Liver (tissue), 8 donors: ENCODE measurements at regions not wholly inside any gene's neighbourhood (a gene's known extent, or its start where the extent isn't known, plus 50 kb on each side); places are given as distances from the start of the nearest gene placed in this dataset.

Experiments used
- DNase-seq: peaks from one replicate; pipeline ENCODE4 v3.0.0-alpha.2; 2017; ENCODE audit warnings: low spot score
- H3K27ac ChIP-seq, 2 donors: one replicate each; pipeline ENCODE4 v1.7.0; 2013; ENCODE audit warnings: inconsistent platforms in 2 of 2, low read length in 2 of 2, control low read depth in 1 of 2, low read depth in 1 of 2, mild to moderate bottlenecking in 1 of 2
- H3K27me3 ChIP-seq, 4 donors: one replicate each; pipeline versions ENCODE4 v1.6.1 to v1.7.0; 2013; ENCODE audit warnings: low read length in 3 of 4, inconsistent platforms in 1 of 4, mild to moderate bottlenecking in 1 of 4, moderate library complexity in 1 of 4; ENCODE audit not compliant: control insufficient read depth in 4 of 4, insufficient read depth in 4 of 4
- H3K36me3 ChIP-seq, 4 donors: one replicate each; pipeline versions ENCODE4 v1.6.1 to v1.7.0; 2013; ENCODE audit warnings: low read length in 3 of 4, mild to moderate bottlenecking in 3 of 4, low read depth in 1 of 4, moderate library complexity in 1 of 4; ENCODE audit not compliant: control insufficient read depth in 4 of 4, insufficient read depth in 3 of 4
- H3K4me1 ChIP-seq, 4 donors: one replicate each; pipeline versions ENCODE4 v1.6.1 to v1.7.0; 2013; ENCODE audit warnings: low read length in 3 of 4, mild to moderate bottlenecking in 3 of 4, moderate library complexity in 1 of 4; ENCODE audit not compliant: control insufficient read depth in 4 of 4, insufficient read depth in 4 of 4
- H3K4me3 ChIP-seq, 3 donors: one replicate each; pipeline versions ENCODE4 v1.6.1 to v1.7.0; 2013; ENCODE audit warnings: low read length in 3 of 3, control low read depth in 1 of 3, low read depth in 1 of 3, mild to moderate bottlenecking in 1 of 3
- H3K9ac ChIP-seq, 2 donors: one replicate each; pipeline ENCODE4 v1.7.0; 2013; ENCODE audit warnings: low read length in 2 of 2, mild to moderate bottlenecking in 2 of 2, moderate library complexity in 2 of 2, control low read depth in 1 of 2, low read depth in 1 of 2
- H3K9me3 ChIP-seq, 4 donors: one replicate each; pipeline versions ENCODE4 v1.6.1 to v1.7.0; 2013; ENCODE audit warnings: low read length in 3 of 4; ENCODE audit not compliant: control insufficient read depth in 4 of 4
- EGR1 ChIP-seq, 2 donors: IDR thresholded peaks; 2 replicates each; pipeline ENCODE4 v1.6.1; 2016 to 2018; ENCODE audit warnings: antibody characterized with exemption in 2 of 2, low read depth in 2 of 2
- FOXA1 ChIP-seq: IDR thresholded peaks from 2 replicates; pipeline ENCODE4 v1.6.1; 2016; ENCODE audit warnings: antibody characterized with exemption
- FOXA2 ChIP-seq: IDR thresholded peaks from 2 replicates; pipeline ENCODE4 v1.6.1; 2016; ENCODE audit warnings: antibody characterized with exemption
- GABPA ChIP-seq, 2 donors: IDR thresholded peaks in 1 of 2; conservative IDR thresholded peaks in 1 of 2; 2 replicates each; pipeline ENCODE4 v1.6.1; 2016; ENCODE audit warnings: antibody characterized with exemption in 2 of 2, mild to moderate bottlenecking in 1 of 2, moderate library complexity in 1 of 2
- HNF4A ChIP-seq, 2 donors: conservative IDR thresholded peaks; 2 replicates each; pipeline ENCODE4 v1.6.1; 2016; ENCODE audit warnings: antibody characterized with exemption in 2 of 2, mild to moderate bottlenecking in 2 of 2
- HNF4G ChIP-seq: IDR thresholded peaks from 2 replicates; pipeline ENCODE4 v1.6.1; 2016; ENCODE audit warnings: antibody characterized with exemption
- JUND ChIP-seq, 2 donors: IDR thresholded peaks; 2 replicates each; pipeline ENCODE4 v1.6.1; 2016; ENCODE audit warnings: antibody characterized with exemption in 2 of 2
- MAX ChIP-seq: IDR thresholded peaks from 2 replicates; pipeline ENCODE4 v1.6.1; 2016; ENCODE audit warnings: antibody characterized with exemption
- NR2F2 ChIP-seq: IDR thresholded peaks from 2 replicates; pipeline ENCODE4 v1.6.1; 2016; ENCODE audit warnings: antibody characterized with exemption
- RAD21 ChIP-seq, 2 donors: IDR thresholded peaks; 2 replicates each; pipeline ENCODE4 v1.6.1; 2016; ENCODE audit warnings: antibody characterized with exemption in 2 of 2, mild to moderate bottlenecking in 2 of 2
- REST ChIP-seq: IDR thresholded peaks from 2 replicates; pipeline ENCODE4 v1.6.1; 2016; ENCODE audit warnings: antibody characterized with exemption, mild to moderate bottlenecking
- RXRA ChIP-seq, 2 donors: IDR thresholded peaks; 2 replicates each; pipeline ENCODE4 v1.6.1; 2017 to 2018; ENCODE audit warnings: antibody characterized with exemption in 2 of 2, mild to moderate bottlenecking in 1 of 2
- SP1 ChIP-seq: IDR thresholded peaks from 2 replicates; pipeline ENCODE4 v1.6.1; 2018; ENCODE audit warnings: antibody characterized with exemption, mild to moderate bottlenecking
- TAF1 ChIP-seq: conservative IDR thresholded peaks from 2 replicates; pipeline ENCODE4 v1.6.1; 2016; ENCODE audit warnings: antibody characterized with exemption, mild to moderate bottlenecking
- YY1 ChIP-seq: IDR thresholded peaks from 2 replicates; pipeline ENCODE4 v1.6.1; 2016; ENCODE audit warnings: antibody characterized with exemption, mild to moderate bottlenecking
- ZBTB33 ChIP-seq: IDR thresholded peaks from 2 replicates; pipeline ENCODE4 v1.6.1; 2016; ENCODE audit warnings: antibody characterized with exemption
- WGBS: extraction: QIAGEN DNeasy Blood & Tissue Kit; methylation state at CpG from one replicate; pipeline ENCODE4 v1.1.7; 2013; 5-methylcytosine and 5-hydroxymethylcytosine counted together
- TF ChIP-seq, protein P1 (sequence below): IDR thresholded peaks from 2 replicates; pipeline ENCODE4 v1.6.1; 2016; ENCODE audit warnings: antibody characterized with exemption
- TF ChIP-seq, protein P2 (sequence below): fragments of 150-350 bp; IDR thresholded peaks from 2 replicates; pipeline ENCODE4 v1.5.1; 2017; ENCODE audit warnings: improper control_type of control experiment, low read depth, low read length; ENCODE audit not compliant: missing input control
- donor health status: healthy.
- donor health status: healthy.
- donor health status: healthy.
- donor health status: healthy.
- donor health status: healthy.

- Histone ChIP-seq H3K27me3 (no peaks in the 10 kb centered on the region), H3K4me1 (peaks cover 0 to 2% (median 0%) of the 10 kb centered on the region in 4 donors), H3K36me3 (no peaks in the 10 kb centered on the region), H3K27ac (no peak overlapping the region), H3K9me3 (no peaks in the 10 kb centered on the region), H3K4me3 (no peak overlapping the region), H3K9ac (no peak overlapping the region)
- WGBS, result 91% methylated on average over 6 of the region's 6 CpGs
- TF ChIP-seq, protein P1, sequence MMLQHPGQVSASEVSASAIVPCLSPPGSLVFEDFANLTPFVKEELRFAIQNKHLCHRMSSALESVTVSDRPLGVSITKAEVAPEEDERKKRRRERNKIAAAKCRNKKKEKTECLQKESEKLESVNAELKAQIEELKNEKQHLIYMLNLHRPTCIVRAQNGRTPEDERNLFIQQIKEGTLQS, result no peak
- TF ChIP-seq TAF1 (no peak), SP1 (no peak), YY1 (no peak), MAX (no peak), ZBTB33 (no peak), HNF4A (conservative IDR thresholded peaks at IDR 0.05) (no peak), FOXA1 (no peak), NR2F2 (no peak), REST (no peak), RXRA (IDR thresholded peaks at IDR 0.05) (no peak), HNF4G (no peak), EGR1 (IDR thresholded peaks at IDR 0.05; ENCODE audit: low read depth in 2 of 2) (no peak), RAD21 (IDR thresholded peaks at IDR 0.05) (no peak), GABPA (IDR thresholded peaks at IDR 0.05 in 1 of 2, conservative IDR thresholded peaks at IDR 0.05 in 1 of 2) (no peak), JUND (IDR thresholded peaks at IDR 0.05) (no peak), FOXA2 (no peak)
- TF ChIP-seq, protein P2, sequence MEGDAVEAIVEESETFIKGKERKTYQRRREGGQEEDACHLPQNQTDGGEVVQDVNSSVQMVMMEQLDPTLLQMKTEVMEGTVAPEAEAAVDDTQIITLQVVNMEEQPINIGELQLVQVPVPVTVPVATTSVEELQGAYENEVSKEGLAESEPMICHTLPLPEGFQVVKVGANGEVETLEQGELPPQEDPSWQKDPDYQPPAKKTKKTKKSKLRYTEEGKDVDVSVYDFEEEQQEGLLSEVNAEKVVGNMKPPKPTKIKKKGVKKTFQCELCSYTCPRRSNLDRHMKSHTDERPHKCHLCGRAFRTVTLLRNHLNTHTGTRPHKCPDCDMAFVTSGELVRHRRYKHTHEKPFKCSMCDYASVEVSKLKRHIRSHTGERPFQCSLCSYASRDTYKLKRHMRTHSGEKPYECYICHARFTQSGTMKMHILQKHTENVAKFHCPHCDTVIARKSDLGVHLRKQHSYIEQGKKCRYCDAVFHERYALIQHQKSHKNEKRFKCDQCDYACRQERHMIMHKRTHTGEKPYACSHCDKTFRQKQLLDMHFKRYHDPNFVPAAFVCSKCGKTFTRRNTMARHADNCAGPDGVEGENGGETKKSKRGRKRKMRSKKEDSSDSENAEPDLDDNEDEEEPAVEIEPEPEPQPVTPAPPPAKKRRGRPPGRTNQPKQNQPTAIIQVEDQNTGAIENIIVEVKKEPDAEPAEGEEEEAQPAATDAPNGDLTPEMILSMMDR, result no peak
- DNase-seq, result no peak
Measured at GRCh38 chr13:40384976-40385857, 281.2 kb downstream of the FOXO1 start.
